ENCODE measurements at regions not wholly inside any gene's neighbourhood (a gene's known extent, or its start where the extent isn't known, plus 50 kb on each side); places are given as distances from the start of the nearest gene placed in this dataset.

DNA sequence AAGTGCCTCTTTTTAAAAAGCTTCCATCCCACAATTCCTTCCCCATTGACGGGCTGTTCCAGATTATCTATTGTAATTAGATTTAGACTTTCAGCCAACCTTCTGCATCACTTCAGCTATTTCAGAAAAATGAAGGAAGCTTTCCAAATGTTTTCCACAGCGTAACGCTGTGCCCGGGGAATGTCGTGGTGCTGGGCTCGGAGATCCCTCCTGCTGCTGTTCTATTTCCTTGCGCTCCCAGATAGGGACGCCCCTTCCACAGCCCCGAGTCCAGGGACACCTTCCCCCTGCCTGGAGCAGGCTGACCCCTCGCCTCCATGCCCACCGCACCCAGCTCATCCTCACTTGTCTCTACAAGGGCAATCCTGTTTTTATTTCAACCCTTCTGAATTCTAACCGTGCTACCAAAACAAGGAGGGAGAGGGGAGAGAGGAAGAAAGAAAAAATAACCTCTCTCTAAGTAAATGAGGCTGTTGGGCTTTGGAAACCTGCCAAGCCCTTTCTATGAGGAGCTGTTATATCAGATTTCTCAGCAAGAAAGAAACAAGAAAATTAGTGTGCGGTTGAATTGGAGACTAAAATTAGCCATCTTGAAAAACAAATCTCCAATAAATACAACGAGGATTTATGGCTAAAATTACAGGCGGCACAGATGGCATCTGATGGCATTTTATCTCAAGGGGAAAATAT, 366.9 kb downstream of the BRD1 start:
- TF ChIP-seq POLR2A (IDR thresholded peaks at IDR 0.05) (no peak), CTCF (IDR thresholded peaks at IDR 0.05) (no peak)

Measured in esophagus squamous epithelium (tissue), 4 donors.